GM21360 (cell line): ENCODE measurements at regions not wholly inside any gene's neighbourhood (a gene's known extent, or its start where the extent isn't known, plus 50 kb on each side); places are given as distances from the start of the nearest gene placed in this dataset.
"Not testable (repeated sequence)": the region's sequence is repeated elsewhere in the genome, so short reads cannot be mapped to it uniquely, and the experiment has no call there.

Experiments used
- ATAC-seq: cut with Tn5 transposase; IDR thresholded peaks from one replicate; pipeline ENCODE4 v1.9.1; 2021; ENCODE audit warnings: mild to moderate bottlenecking, moderate library complexity; ENCODE audit not compliant: unreplicated experiment

GRCh38 chr22:23384431-23384830 is 195.7 kb downstream of the IGLL1 start:
- ATAC-seq: no peak

- no peak for ATAC-seq
Measured at GRCh38 chr22:23383491-23384361, 196.4 kb downstream of the IGLL1 start.

- ATAC-seq: no peak
Measured at GRCh38 chr22:23382428-23383218, 197.5 kb downstream of the IGLL1 start.

GRCh38 chr22:23381661-23382427 is 198.2 kb downstream of the IGLL1 start:
- no peak for ATAC-seq

- no peak for ATAC-seq
Measured at GRCh38 chr22:23380911-23381310, 199.2 kb downstream of the IGLL1 start.

- ATAC-seq: no peak
Measured at GRCh38 chr22:23380230-23380573, 199.9 kb downstream of the IGLL1 start.

- ATAC-seq: not testable (repeated sequence)
Measured at GRCh38 chr22:23379540-23380229, 199.4 kb downstream of the BCR start.

GRCh38 chr22:23377767-23378166 is 197.5 kb downstream of the BCR start:
- no peak for ATAC-seq

- no peak for ATAC-seq
Measured at GRCh38 chr22:23376256-23376655, 195.9 kb downstream of the BCR start.

- no peak for ATAC-seq
Measured at GRCh38 chr22:23375031-23375827, 194.9 kb downstream of the BCR start.

GRCh38 chr22:23373601-23374000 is 193.3 kb downstream of the BCR start:
- ATAC-seq: no peak

GRCh38 chr22:23370251-23370650 is 189.9 kb downstream of the BCR start:
- ATAC-seq: no peak

GRCh38 chr22:23369054-23369685 is 188.9 kb downstream of the BCR start:
- no peak for ATAC-seq
